Liver (tissue), 8 donors: ENCODE measurements at regions not wholly inside any gene's neighbourhood (a gene's known extent, or its start where the extent isn't known, plus 50 kb on each side); places are given as distances from the start of the nearest gene placed in this dataset.

ENCODE experiments used
- DNase-seq: peaks from one replicate; pipeline ENCODE4 v3.0.0-alpha.2; 2017; ENCODE audit warnings: low spot score
- H3K27ac ChIP-seq, 2 donors: one replicate each; pipeline ENCODE4 v1.7.0; 2013; ENCODE audit warnings: inconsistent platforms in 2 of 2, low read length in 2 of 2, control low read depth in 1 of 2, low read depth in 1 of 2, mild to moderate bottlenecking in 1 of 2
- H3K27me3 ChIP-seq, 4 donors: one replicate each; pipeline versions ENCODE4 v1.6.1 to v1.7.0; 2013; ENCODE audit warnings: low read length in 3 of 4, inconsistent platforms in 1 of 4, mild to moderate bottlenecking in 1 of 4, moderate library complexity in 1 of 4; ENCODE audit not compliant: control insufficient read depth in 4 of 4, insufficient read depth in 4 of 4
- H3K36me3 ChIP-seq, 4 donors: one replicate each; pipeline versions ENCODE4 v1.6.1 to v1.7.0; 2013; ENCODE audit warnings: low read length in 3 of 4, mild to moderate bottlenecking in 3 of 4, low read depth in 1 of 4, moderate library complexity in 1 of 4; ENCODE audit not compliant: control insufficient read depth in 4 of 4, insufficient read depth in 3 of 4
- H3K4me1 ChIP-seq, 4 donors: one replicate each; pipeline versions ENCODE4 v1.6.1 to v1.7.0; 2013; ENCODE audit warnings: low read length in 3 of 4, mild to moderate bottlenecking in 3 of 4, moderate library complexity in 1 of 4; ENCODE audit not compliant: control insufficient read depth in 4 of 4, insufficient read depth in 4 of 4
- H3K4me3 ChIP-seq, 3 donors: one replicate each; pipeline versions ENCODE4 v1.6.1 to v1.7.0; 2013; ENCODE audit warnings: low read length in 3 of 3, control low read depth in 1 of 3, low read depth in 1 of 3, mild to moderate bottlenecking in 1 of 3
- H3K9ac ChIP-seq, 2 donors: one replicate each; pipeline ENCODE4 v1.7.0; 2013; ENCODE audit warnings: low read length in 2 of 2, mild to moderate bottlenecking in 2 of 2, moderate library complexity in 2 of 2, control low read depth in 1 of 2, low read depth in 1 of 2
- H3K9me3 ChIP-seq, 4 donors: one replicate each; pipeline versions ENCODE4 v1.6.1 to v1.7.0; 2013; ENCODE audit warnings: low read length in 3 of 4; ENCODE audit not compliant: control insufficient read depth in 4 of 4
- ATF3 ChIP-seq: IDR thresholded peaks from 2 replicates; pipeline ENCODE4 v1.6.1; 2016; ENCODE audit warnings: antibody characterized with exemption
- EGR1 ChIP-seq, 2 donors: IDR thresholded peaks; 2 replicates each; pipeline ENCODE4 v1.6.1; 2016 to 2018; ENCODE audit warnings: antibody characterized with exemption in 2 of 2, low read depth in 2 of 2
- FOXA1 ChIP-seq: IDR thresholded peaks from 2 replicates; pipeline ENCODE4 v1.6.1; 2016; ENCODE audit warnings: antibody characterized with exemption
- FOXA2 ChIP-seq: IDR thresholded peaks from 2 replicates; pipeline ENCODE4 v1.6.1; 2016; ENCODE audit warnings: antibody characterized with exemption
- HNF4A ChIP-seq, 2 donors: conservative IDR thresholded peaks; 2 replicates each; pipeline ENCODE4 v1.6.1; 2016; ENCODE audit warnings: antibody characterized with exemption in 2 of 2, mild to moderate bottlenecking in 2 of 2
- HNF4G ChIP-seq: IDR thresholded peaks from 2 replicates; pipeline ENCODE4 v1.6.1; 2016; ENCODE audit warnings: antibody characterized with exemption
- JUND ChIP-seq, 2 donors: IDR thresholded peaks; 2 replicates each; pipeline ENCODE4 v1.6.1; 2016; ENCODE audit warnings: antibody characterized with exemption in 2 of 2
- NR2F2 ChIP-seq: IDR thresholded peaks from 2 replicates; pipeline ENCODE4 v1.6.1; 2016; ENCODE audit warnings: antibody characterized with exemption
- RAD21 ChIP-seq, 2 donors: IDR thresholded peaks; 2 replicates each; pipeline ENCODE4 v1.6.1; 2016; ENCODE audit warnings: antibody characterized with exemption in 2 of 2, mild to moderate bottlenecking in 2 of 2
- RXRA ChIP-seq, 2 donors: IDR thresholded peaks; 2 replicates each; pipeline ENCODE4 v1.6.1; 2017 to 2018; ENCODE audit warnings: antibody characterized with exemption in 2 of 2, mild to moderate bottlenecking in 1 of 2
- SP1 ChIP-seq: IDR thresholded peaks from 2 replicates; pipeline ENCODE4 v1.6.1; 2018; ENCODE audit warnings: antibody characterized with exemption, mild to moderate bottlenecking
- TAF1 ChIP-seq: conservative IDR thresholded peaks from 2 replicates; pipeline ENCODE4 v1.6.1; 2016; ENCODE audit warnings: antibody characterized with exemption, mild to moderate bottlenecking
- YY1 ChIP-seq: IDR thresholded peaks from 2 replicates; pipeline ENCODE4 v1.6.1; 2016; ENCODE audit warnings: antibody characterized with exemption, mild to moderate bottlenecking
- WGBS: extraction: QIAGEN DNeasy Blood & Tissue Kit; methylation state at CpG from one replicate; pipeline ENCODE4 v1.1.7; 2013; 5-methylcytosine and 5-hydroxymethylcytosine counted together
- TF ChIP-seq, protein P1 (sequence below): IDR thresholded peaks from 2 replicates; pipeline ENCODE4 v1.6.1; 2016; ENCODE audit warnings: antibody characterized with exemption
- TF ChIP-seq, protein P2 (sequence below): IDR thresholded peaks from 2 replicates; pipeline ENCODE4 v1.6.1; 2016; ENCODE audit warnings: antibody characterized with exemption
- TF ChIP-seq, protein P3 (sequence below): IDR thresholded peaks from 2 replicates; pipeline ENCODE4 v1.6.1; 2016; ENCODE audit warnings: antibody characterized with exemption, mild to moderate bottlenecking
- TF ChIP-seq, protein P4 (sequence below): fragments of 150-350 bp; IDR thresholded peaks from 2 replicates; pipeline ENCODE4 v1.5.1; 2017; ENCODE audit warnings: improper control_type of control experiment, low read depth, low read length; ENCODE audit not compliant: missing input control
- donor health status: healthy.
- donor health status: healthy.
- donor health status: healthy.
- donor health status: healthy.
- donor health status: healthy.

DNA sequence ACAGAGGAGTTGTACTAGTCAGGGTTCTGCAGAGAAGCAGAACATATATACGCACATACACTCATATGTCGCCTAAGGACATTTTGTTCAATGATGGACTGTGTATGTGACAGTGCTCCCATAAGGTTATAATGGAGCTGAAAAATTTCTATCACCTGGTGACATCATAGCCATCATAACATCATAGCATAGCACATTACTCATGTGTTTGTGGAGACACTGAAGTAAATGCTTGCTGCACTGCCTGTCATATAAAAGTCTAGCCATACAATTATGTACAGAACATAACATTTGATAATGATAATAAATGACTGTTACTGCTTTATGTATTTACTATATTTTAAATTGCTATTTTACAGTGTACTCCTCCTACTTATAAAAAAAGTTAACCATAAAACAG is 83.1 kb downstream of the TSN start (continued):
- TF ChIP-seq, protein P1, sequence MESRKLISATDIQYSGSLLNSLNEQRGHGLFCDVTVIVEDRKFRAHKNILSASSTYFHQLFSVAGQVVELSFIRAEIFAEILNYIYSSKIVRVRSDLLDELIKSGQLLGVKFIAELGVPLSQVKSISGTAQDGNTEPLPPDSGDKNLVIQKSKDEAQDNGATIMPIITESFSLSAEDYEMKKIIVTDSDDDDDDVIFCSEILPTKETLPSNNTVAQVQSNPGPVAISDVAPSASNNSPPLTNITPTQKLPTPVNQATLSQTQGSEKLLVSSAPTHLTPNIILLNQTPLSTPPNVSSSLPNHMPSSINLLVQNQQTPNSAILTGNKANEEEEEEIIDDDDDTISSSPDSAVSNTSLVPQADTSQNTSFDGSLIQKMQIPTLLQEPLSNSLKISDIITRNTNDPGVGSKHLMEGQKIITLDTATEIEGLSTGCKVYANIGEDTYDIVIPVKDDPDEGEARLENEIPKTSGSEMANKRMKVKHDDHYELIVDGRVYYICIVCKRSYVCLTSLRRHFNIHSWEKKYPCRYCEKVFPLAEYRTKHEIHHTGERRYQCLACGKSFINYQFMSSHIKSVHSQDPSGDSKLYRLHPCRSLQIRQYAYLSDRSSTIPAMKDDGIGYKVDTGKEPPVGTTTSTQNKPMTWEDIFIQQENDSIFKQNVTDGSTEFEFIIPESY: no peak
- no peak for TF ChIP-seq TAF1
- TF ChIP-seq, protein P2, sequence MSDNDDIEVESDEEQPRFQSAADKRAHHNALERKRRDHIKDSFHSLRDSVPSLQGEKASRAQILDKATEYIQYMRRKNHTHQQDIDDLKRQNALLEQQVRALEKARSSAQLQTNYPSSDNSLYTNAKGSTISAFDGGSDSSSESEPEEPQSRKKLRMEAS: no peak
- no peak for TF ChIP-seq ATF3

- Histone ChIP-seq H3K4me3 (no peak overlapping the region), H3K27ac (no peak overlapping the region), H3K4me1 (no peaks in the 10 kb centered on the region), H3K27me3 (peaks cover 0 to 12% (median 0%) of the 10 kb centered on the region in 4 donors), H3K9ac (no peak overlapping the region), H3K36me3 (no peaks in the 10 kb centered on the region), H3K9me3 (no peaks in the 10 kb centered on the region)
- TF ChIP-seq, protein P2: no peak
- TF ChIP-seq, protein P1: no peak
- TF ChIP-seq TAF1: no peak
- no peak for TF ChIP-seq HNF4G
- no peak for TF ChIP-seq RAD21 (IDR thresholded peaks at IDR 0.05)
- no peak for TF ChIP-seq FOXA1
- TF ChIP-seq, protein P3, sequence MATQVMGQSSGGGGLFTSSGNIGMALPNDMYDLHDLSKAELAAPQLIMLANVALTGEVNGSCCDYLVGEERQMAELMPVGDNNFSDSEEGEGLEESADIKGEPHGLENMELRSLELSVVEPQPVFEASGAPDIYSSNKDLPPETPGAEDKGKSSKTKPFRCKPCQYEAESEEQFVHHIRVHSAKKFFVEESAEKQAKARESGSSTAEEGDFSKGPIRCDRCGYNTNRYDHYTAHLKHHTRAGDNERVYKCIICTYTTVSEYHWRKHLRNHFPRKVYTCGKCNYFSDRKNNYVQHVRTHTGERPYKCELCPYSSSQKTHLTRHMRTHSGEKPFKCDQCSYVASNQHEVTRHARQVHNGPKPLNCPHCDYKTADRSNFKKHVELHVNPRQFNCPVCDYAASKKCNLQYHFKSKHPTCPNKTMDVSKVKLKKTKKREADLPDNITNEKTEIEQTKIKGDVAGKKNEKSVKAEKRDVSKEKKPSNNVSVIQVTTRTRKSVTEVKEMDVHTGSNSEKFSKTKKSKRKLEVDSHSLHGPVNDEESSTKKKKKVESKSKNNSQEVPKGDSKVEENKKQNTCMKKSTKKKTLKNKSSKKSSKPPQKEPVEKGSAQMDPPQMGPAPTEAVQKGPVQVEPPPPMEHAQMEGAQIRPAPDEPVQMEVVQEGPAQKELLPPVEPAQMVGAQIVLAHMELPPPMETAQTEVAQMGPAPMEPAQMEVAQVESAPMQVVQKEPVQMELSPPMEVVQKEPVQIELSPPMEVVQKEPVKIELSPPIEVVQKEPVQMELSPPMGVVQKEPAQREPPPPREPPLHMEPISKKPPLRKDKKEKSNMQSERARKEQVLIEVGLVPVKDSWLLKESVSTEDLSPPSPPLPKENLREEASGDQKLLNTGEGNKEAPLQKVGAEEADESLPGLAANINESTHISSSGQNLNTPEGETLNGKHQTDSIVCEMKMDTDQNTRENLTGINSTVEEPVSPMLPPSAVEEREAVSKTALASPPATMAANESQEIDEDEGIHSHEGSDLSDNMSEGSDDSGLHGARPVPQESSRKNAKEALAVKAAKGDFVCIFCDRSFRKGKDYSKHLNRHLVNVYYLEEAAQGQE: no peak
- no peak for TF ChIP-seq YY1
- no peak for TF ChIP-seq ATF3
- TF ChIP-seq FOXA2: no peak
- no peak for TF ChIP-seq NR2F2
- no peak for TF ChIP-seq RXRA (IDR thresholded peaks at IDR 0.05)
- TF ChIP-seq EGR1 (IDR thresholded peaks at IDR 0.05; ENCODE audit: low read depth in 2 of 2): no peak
- no peak for TF ChIP-seq HNF4A (conservative IDR thresholded peaks at IDR 0.05)
- TF ChIP-seq, protein P4, sequence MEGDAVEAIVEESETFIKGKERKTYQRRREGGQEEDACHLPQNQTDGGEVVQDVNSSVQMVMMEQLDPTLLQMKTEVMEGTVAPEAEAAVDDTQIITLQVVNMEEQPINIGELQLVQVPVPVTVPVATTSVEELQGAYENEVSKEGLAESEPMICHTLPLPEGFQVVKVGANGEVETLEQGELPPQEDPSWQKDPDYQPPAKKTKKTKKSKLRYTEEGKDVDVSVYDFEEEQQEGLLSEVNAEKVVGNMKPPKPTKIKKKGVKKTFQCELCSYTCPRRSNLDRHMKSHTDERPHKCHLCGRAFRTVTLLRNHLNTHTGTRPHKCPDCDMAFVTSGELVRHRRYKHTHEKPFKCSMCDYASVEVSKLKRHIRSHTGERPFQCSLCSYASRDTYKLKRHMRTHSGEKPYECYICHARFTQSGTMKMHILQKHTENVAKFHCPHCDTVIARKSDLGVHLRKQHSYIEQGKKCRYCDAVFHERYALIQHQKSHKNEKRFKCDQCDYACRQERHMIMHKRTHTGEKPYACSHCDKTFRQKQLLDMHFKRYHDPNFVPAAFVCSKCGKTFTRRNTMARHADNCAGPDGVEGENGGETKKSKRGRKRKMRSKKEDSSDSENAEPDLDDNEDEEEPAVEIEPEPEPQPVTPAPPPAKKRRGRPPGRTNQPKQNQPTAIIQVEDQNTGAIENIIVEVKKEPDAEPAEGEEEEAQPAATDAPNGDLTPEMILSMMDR: no peak
- no peak for TF ChIP-seq SP1
- no peak for TF ChIP-seq JUND (IDR thresholded peaks at IDR 0.05)
- 75% methylated on average over 3 of the region's 3 CpGs for WGBS
- no peak for DNase-seq
These were observed 84.1 kb downstream of the TSN start for GRCh38 chr2:121839584-121839983.
